PC-9 (cell line): ENCODE measurements at regions not wholly inside any gene's neighbourhood (a gene's known extent, or its start where the extent isn't known, plus 50 kb on each side); places are given as distances from the start of the nearest gene placed in this dataset.

ENCODE experiments used
- CTCF ChIP-seq: fragments of 200-600 bp; sonication (generic); conservative IDR thresholded peaks from 2 replicates; pipeline ENCODE4 v1.6.1; 2017; ENCODE audit warnings: mixed run types, antibody characterized with exemption, mild to moderate bottlenecking, moderate library complexity
- EZH2 ChIP-seq: fragments of 200-600 bp; sonication (generic); IDR thresholded peaks from 2 replicates; pipeline ENCODE4 v1.8.0; 2017; ENCODE audit warnings: antibody characterized with exemption, low read depth

DNA sequence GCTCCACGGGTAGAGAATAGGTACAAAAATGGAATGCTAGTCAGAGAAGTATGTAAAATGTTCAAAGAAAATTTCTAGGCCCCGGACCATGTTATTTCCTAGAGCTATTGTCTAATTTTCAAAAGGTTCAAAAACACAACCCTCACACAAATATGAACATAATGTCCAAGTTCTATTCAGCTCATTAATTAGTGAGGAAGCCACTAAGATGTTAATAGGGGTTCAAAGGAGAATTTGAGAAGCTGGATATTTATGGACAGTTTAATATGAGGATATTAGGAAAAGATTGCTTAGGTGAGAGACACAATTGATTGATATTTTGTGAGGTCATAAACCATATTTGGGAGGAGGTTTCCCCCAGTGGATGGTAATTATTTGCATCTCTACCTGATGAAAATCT, 710.6 kb upstream of the ID2 start:
- TF ChIP-seq CTCF, result no peak
- no peak for TF ChIP-seq EZH2
